HepG2 (cell line): ENCODE measurements at regions not wholly inside any gene's neighbourhood (a gene's known extent, or its start where the extent isn't known, plus 50 kb on each side); places are given as distances from the start of the nearest gene placed in this dataset.

ENCODE experiments used
- AKNA ChIP-seq: sonication (generic); formaldehyde crosslinking; IDR thresholded peaks from 2 replicates; pipeline ENCODE4 v1.4.0; 2020; ENCODE audit warnings: missing genetic modification reagents, borderline replicate concordance
- ARID5B ChIP-seq: IDR thresholded peaks from 2 replicates; pipeline ENCODE4 v1.4.0; 2020; ENCODE audit warnings: mild to moderate bottlenecking, missing genetic modification reagents
- ATM ChIP-seq: fragments of 450-650 bp; IDR thresholded peaks from 2 replicates; pipeline ENCODE4 v1.7.1; 2017; ENCODE audit warnings: mild to moderate bottlenecking, borderline replicate concordance
- BCL3 ChIP-seq: sonication (generic); formaldehyde crosslinking; IDR thresholded peaks from 2 replicates; pipeline ENCODE4 v1.5.1; 2020; ENCODE audit warnings: mild to moderate bottlenecking, missing genetic modification reagents, moderate library complexity
- ELF3 ChIP-seq: IDR thresholded peaks from 2 replicates; pipeline ENCODE4 v1.6.1; 2016; ENCODE audit warnings: missing genetic modification reagents, missing compliant biosample characterization
- HMGXB4 ChIP-seq, 2 experiments: sonication (generic) in 1 of 2; formaldehyde crosslinking in 1 of 2; IDR thresholded peaks; 2 replicates each; pipeline versions ENCODE4 v1.4.0 to v1.6.1; 2018 to 2020; ENCODE audit warnings: missing genetic modification reagents in 2 of 2, borderline replicate concordance in 1 of 2, low read depth in 1 of 2, mild to moderate bottlenecking in 1 of 2, missing biosample characterization in 1 of 2
- HOXD1 ChIP-seq: sonication (generic); formaldehyde crosslinking; IDR thresholded peaks from 2 replicates; pipeline ENCODE4 v1.5.0; 2020; ENCODE audit warnings: missing genetic modification reagents
- SPEN ChIP-seq: sonication (generic); formaldehyde crosslinking; IDR thresholded peaks from 2 replicates; pipeline ENCODE4 v1.5.1; 2020; ENCODE audit warnings: low read depth, mild to moderate bottlenecking, missing genetic modification reagents
- STAG1 ChIP-seq: sonication (generic); formaldehyde crosslinking; IDR thresholded peaks from 2 replicates; pipeline ENCODE4 v1.4.0; 2020; ENCODE audit warnings: missing genetic modification reagents
- ZBTB20 ChIP-seq: sonication (generic); formaldehyde crosslinking; IDR thresholded peaks from 2 replicates; pipeline ENCODE4 v1.8.1; 2023; ENCODE audit warnings: missing genetic modification reagents, low read depth, mild to moderate bottlenecking, borderline replicate concordance
- ZBTB39 ChIP-seq: sonication (generic); formaldehyde crosslinking; IDR thresholded peaks from 2 replicates; pipeline ENCODE4 v1.5.0; 2020; ENCODE audit warnings: missing genetic modification reagents
- ZNF180 ChIP-seq: sonication (generic); formaldehyde crosslinking; IDR thresholded peaks from 2 replicates; pipeline ENCODE4 v1.4.0; 2020; ENCODE audit warnings: low read depth, missing genetic modification reagents, borderline replicate concordance
- ZNF879 ChIP-seq: sonication (generic); formaldehyde crosslinking; IDR thresholded peaks from 2 replicates; pipeline ENCODE4 v1.8.1; 2023; ENCODE audit warnings: missing genetic modification reagents
- ZZZ3 ChIP-seq: sonication (generic); formaldehyde crosslinking; IDR thresholded peaks from 2 replicates; pipeline ENCODE4 v1.4.0; 2020; ENCODE audit warnings: missing genetic modification reagents, mild to moderate bottlenecking, borderline replicate concordance

- TF ChIP-seq HMGXB4 (CRISPR knock-in tag; IDR thresholded peaks at IDR 0.05; ENCODE audit: borderline replicate concordance in 1 of 2, low read depth in 1 of 2) = peak; percentile 23 to 51; a peak in 1 of 4 replicates
- TF ChIP-seq ARID5B (CRISPR knock-in tag) = no peak
- TF ChIP-seq BCL3 (CRISPR knock-in tag) = no peak
- TF ChIP-seq ATM = no peak
- TF ChIP-seq ZBTB20 (CRISPR knock-in tag) = no peak
- no peak for TF ChIP-seq ZNF180 (CRISPR knock-in tag)
- TF ChIP-seq ELF3 (CRISPR knock-in tag) = 0 out of 2 replicates have a peak, but pooled peaks have one; percentile 17
- no peak for TF ChIP-seq ZNF879 (CRISPR knock-in tag)
- no peak for TF ChIP-seq ZBTB39 (CRISPR knock-in tag)
- TF ChIP-seq SPEN (CRISPR knock-in tag) = no peak
- TF ChIP-seq ZZZ3 (CRISPR knock-in tag) = no peak
- no peak for TF ChIP-seq AKNA (CRISPR knock-in tag)
- no peak for TF ChIP-seq HOXD1 (CRISPR knock-in tag)
- TF ChIP-seq STAG1 (CRISPR knock-in tag) = peak; percentile 98
These were observed 332.7 kb downstream of the DUSP6 start (continued) for GRCh38 chr12:89019439-89020120.
